K562 (cell line): ENCODE measurements at regions not wholly inside any gene's neighbourhood (a gene's known extent, or its start where the extent isn't known, plus 50 kb on each side); places are given as distances from the start of the nearest gene placed in this dataset.

Source experiments
- ATAC-seq: fragments of 200-7000 bp; cut with Tn5 transposase; 3 replicates; pipeline ENCODE4 v1.9.1; 2020; ENCODE audit warnings: moderate library complexity
- BruUV-seq: library from RNA; stranded (reverse); fragments of 400-500 nt; replicated peaks from 2 replicates; lab custom pipeline; 2021; lab: Mats Ljungman, UMichigan
- CTCF ChIA-PET: fragments of 300-600 bp; formaldehyde crosslinking; extraction: SDS; loops from one replicate; lab custom pipeline; 2021; ENCODE audit warnings: low intra/inter-chr PET ratio; lab: Yijun Ruan, JAX
- POLR2A ChIA-PET: fragments of 300-600, 350-650 bp; sonication (Branson Sonifier 250); formaldehyde crosslinking; extraction: SDS; loops from one replicate; lab custom pipeline; 2021; ENCODE audit warnings: antibody characterized with exemption, inconsistent platforms; lab: Yijun Ruan, JAX
- DNase-seq, 4 experiments: peaks; one replicate each; pipeline versions ENCODE4 v3.0.0 to v3.0.0-alpha.2; 2011 to 2018; ENCODE audit warnings: low spot score in 3 of 4, mixed read lengths in 3 of 4; ENCODE audit errors: extremely low read depth in 1 of 4
- FAIRE-seq: peaks from 2 replicates; lab custom pipeline; 2011; peaks lifted over from hg19 to GRCh38; lab: Jason Lieb, UNC
- H2AFZ ChIP-seq: 2 replicates; pipeline ENCODE4 v1.6.0; 2011; ENCODE audit warnings: low read depth, low read length, control low read depth, inconsistent platforms
- H3K27ac ChIP-seq: fragments of 200-600 bp; 3 replicates; pipeline ENCODE4 v1.8.0; 2011; ENCODE audit warnings: low read depth, mild to moderate bottlenecking, control low read depth, inconsistent platforms, low read length, moderate library complexity, mixed read lengths; ENCODE audit errors: extremely low read depth
- H3K27me3 ChIP-seq, 2 experiments: fragments of 300-600 bp in 1 of 2; 2 replicates in 1 of 2; 3 replicates in 1 of 2; pipeline versions ENCODE4 v1.6.0 to v1.8.0; 2011; ENCODE audit warnings: inconsistent platforms in 2 of 2, low read length in 2 of 2, mild to moderate bottlenecking in 1 of 2, mixed read lengths in 1 of 2, moderate library complexity in 1 of 2; ENCODE audit not compliant: control insufficient read depth in 2 of 2, insufficient read depth in 2 of 2
- H3K36me3 ChIP-seq: fragments of 300-600 bp; 3 replicates; pipeline ENCODE4 v1.8.0; 2011; ENCODE audit warnings: mild to moderate bottlenecking, low read length, inconsistent platforms; ENCODE audit not compliant: control insufficient read depth, insufficient read depth
- H3K4me1 ChIP-seq, 2 experiments: fragments of 200-600 bp in 1 of 2; replicated peaks in 1 of 2; 2 replicates in 1 of 2; 3 replicates in 1 of 2; pipeline versions ENCODE4 v1.5.1 to v1.8.0; 2011; ENCODE audit warnings: inconsistent platforms in 2 of 2, low read length in 2 of 2, mild to moderate bottlenecking in 1 of 2, mixed read lengths in 1 of 2, moderate library complexity in 1 of 2; ENCODE audit not compliant: control insufficient read depth in 2 of 2, insufficient read depth in 2 of 2
- H3K4me2 ChIP-seq: 2 replicates; pipeline ENCODE4 v1.6.1; 2011; ENCODE audit warnings: low read length, control low read depth, inconsistent platforms, mixed read lengths; ENCODE audit not compliant: insufficient read depth
- H3K4me3 ChIP-seq: fragments of 200-600 bp; sonication (generic), shearing (Covaris generic); 2 replicates; pipeline ENCODE4 v1.5.1; 2016; ENCODE audit warnings: control low read depth, inconsistent platforms
- H3K79me2 ChIP-seq: fragments of 200-600 bp; 3 replicates; pipeline ENCODE4 v1.8.0; 2011; ENCODE audit warnings: low read length, inconsistent platforms; ENCODE audit not compliant: control insufficient read depth, insufficient read depth
- H3K9ac ChIP-seq, 2 experiments: 2 replicates each; pipeline versions ENCODE4 v1.6.0 to v1.6.1; 2011; ENCODE audit warnings: low read depth in 2 of 2, low read length in 2 of 2, control low read depth in 1 of 2, inconsistent platforms in 1 of 2, mild to moderate bottlenecking in 1 of 2, mixed read lengths in 1 of 2; ENCODE audit not compliant: insufficient read depth in 1 of 2
- H3K9me1 ChIP-seq: one replicate; pipeline ENCODE4 v1.6.0; 2011; ENCODE audit warnings: inconsistent platforms, mild to moderate bottlenecking, low read length, moderate library complexity; ENCODE audit not compliant: control insufficient read depth, insufficient read depth
- H3K9me3 ChIP-seq: replicated peaks from 2 replicates; pipeline ENCODE4 v1.5.1; 2011; ENCODE audit warnings: low read depth, low read length, inconsistent platforms; ENCODE audit not compliant: control insufficient read depth, insufficient read depth
- H4K20me1 ChIP-seq: replicated peaks from 2 replicates; pipeline ENCODE4 v1.6.1; 2011; ENCODE audit warnings: low read length, inconsistent platforms, mixed read lengths; ENCODE audit not compliant: control insufficient read depth, insufficient read depth
- ELK1 ChIP-seq: sonication (generic); formaldehyde crosslinking; IDR thresholded peaks from 2 replicates; pipeline ENCODE4 v1.8.1; 2022; ENCODE audit warnings: missing genetic modification reagents
- FUS ChIP-seq: fragments of 200-400 bp; formaldehyde crosslinking; optimal IDR thresholded peaks from 2 replicates; pipeline ENCODE3; 2017; ENCODE audit warnings: low read depth, low read length
- HDAC2 ChIP-seq: fragments of 450-650 bp; IDR thresholded peaks from 2 replicates; pipeline ENCODE4 v1.6.1; 2016; ENCODE audit warnings: mild to moderate bottlenecking
- HLTF ChIP-seq: fragments of 450-650 bp; IDR thresholded peaks from 2 replicates; pipeline ENCODE4 v1.6.1; 2016
- KDM1A ChIP-seq, 2 experiments: fragments of 450-650 bp; IDR thresholded peaks; 2 replicates each; pipeline ENCODE4 v1.6.1; 2016; ENCODE audit warnings: mild to moderate bottlenecking in 2 of 2
- MCM2 ChIP-seq: fragments of 450-650 bp; IDR thresholded peaks from 2 replicates; pipeline ENCODE4 v1.6.1; 2017; ENCODE audit warnings: low read depth, mild to moderate bottlenecking
- NCOR1 ChIP-seq: fragments of 450-650 bp; IDR thresholded peaks from 2 replicates; pipeline ENCODE4 v1.6.1; 2016; ENCODE audit warnings: mild to moderate bottlenecking, moderate library complexity
- RBM17 ChIP-seq: fragments of 200-400 bp; formaldehyde crosslinking; IDR thresholded peaks from 2 replicates; pipeline ENCODE4 v1.6.1; 2017; ENCODE audit warnings: low read depth, mild to moderate bottlenecking, low read length, borderline replicate concordance
- SMC3 ChIP-seq: conservative IDR thresholded peaks from 2 replicates; pipeline ENCODE4 v1.6.1; 2011; ENCODE audit warnings: low read depth, low read length, improper control_type of control experiment; ENCODE audit not compliant: insufficient read depth
- ZMIZ1 ChIP-seq, 2 experiments: fragments of 150-350 bp in 1 of 2; IDR thresholded peaks; 2 replicates each; pipeline ENCODE4 v1.6.1; 2012 to 2016; ENCODE audit warnings: low read depth in 2 of 2, low read length in 2 of 2, mild to moderate bottlenecking in 1 of 2, moderate library complexity in 1 of 2
- ZNF133 ChIP-seq: fragments of 250-450 bp; sonication (Bioruptor Pico); IDR thresholded peaks from 2 replicates; pipeline ENCODE4 v1.4.0; 2020; ENCODE audit warnings: mild to moderate bottlenecking
- WGBS: fragments of 100-300 bp; shearing (Covaris generic); methylation state at CpG from one replicate; pipeline ENCODE4 v1.1.6; 2016; ENCODE audit warnings: low coverage, mixed read lengths; ENCODE audit not compliant: insufficient coverage; ENCODE audit errors: missing lambda C conversion rate; 5-methylcytosine and 5-hydroxymethylcytosine counted together
- in situ Hi-C: fragments of 300-500 bp; cut with MboI; formaldehyde crosslinking; loops from 4 replicates; pipeline ENCODE4 v1.15.0; 2018; ENCODE audit warnings: inconsistent platforms, mixed read lengths
- intact Hi-C: fragments of 100-400 bp; cut with micrococcal nuclease; formaldehyde crosslinking; loops from 2 replicates; pipeline ENCODE4 v1.14.2; 2022
- TF ChIP-seq, protein P1 (sequence below): fragments of 200-800 bp; sonication (Bioruptor generic); IDR thresholded peaks from 2 replicates; pipeline ENCODE4 v1.6.1; 2017; ENCODE audit warnings: missing genetic modification characterization, missing compliant biosample characterization

DNA sequence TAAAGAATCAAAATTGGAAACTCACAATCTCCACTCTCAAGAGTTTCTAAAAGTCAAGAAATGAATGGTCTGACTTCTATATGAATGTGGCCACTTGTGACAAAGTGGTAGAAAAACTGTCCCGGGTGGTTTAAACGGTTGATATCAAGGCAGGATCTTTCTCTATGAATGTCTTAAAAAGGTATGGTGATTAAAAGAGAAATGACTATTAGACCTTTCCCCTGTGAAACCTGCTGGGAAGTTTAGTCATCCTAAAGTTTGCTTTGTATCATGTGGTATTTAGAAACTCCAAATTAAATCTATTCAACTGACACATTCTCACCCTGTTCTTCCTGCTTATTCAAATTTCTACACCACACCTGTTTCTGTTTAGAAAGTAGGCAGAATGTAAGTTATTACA, 492.5 kb downstream of the XPNPEP1 start (continued):
- no peak for TF ChIP-seq FUS

GRCh38 chr10:109430043-109430760, 493.1 kb downstream of the XPNPEP1 start:
- no peak overlapping the region for H3K9ac ChIP-seq
- CTCF ChIA-PET: no interaction called here
- in situ Hi-C loops (no loop called here), intact Hi-C loops (no loop called here)
- POLR2A ChIA-PET: no interaction called here
- DNase-seq: no peak
- no peak for FAIRE-seq
- no TSS peak for BruUV-seq
- TF ChIP-seq RBM17 (no peak), ZNF133 (no peak), NCOR1 (no peak), KDM1A (IDR thresholded peaks at IDR 0.05) (no peak), HLTF (no peak), HDAC2 (no peak), ZMIZ1 (IDR thresholded peaks at IDR 0.05; ENCODE audit: low read depth in 2 of 2, low read length in 2 of 2) (no peak), ELK1 (CRISPR knock-in tag) (no peak), MCM2 (no peak), SMC3 (no peak)
- TF ChIP-seq, protein P1, sequence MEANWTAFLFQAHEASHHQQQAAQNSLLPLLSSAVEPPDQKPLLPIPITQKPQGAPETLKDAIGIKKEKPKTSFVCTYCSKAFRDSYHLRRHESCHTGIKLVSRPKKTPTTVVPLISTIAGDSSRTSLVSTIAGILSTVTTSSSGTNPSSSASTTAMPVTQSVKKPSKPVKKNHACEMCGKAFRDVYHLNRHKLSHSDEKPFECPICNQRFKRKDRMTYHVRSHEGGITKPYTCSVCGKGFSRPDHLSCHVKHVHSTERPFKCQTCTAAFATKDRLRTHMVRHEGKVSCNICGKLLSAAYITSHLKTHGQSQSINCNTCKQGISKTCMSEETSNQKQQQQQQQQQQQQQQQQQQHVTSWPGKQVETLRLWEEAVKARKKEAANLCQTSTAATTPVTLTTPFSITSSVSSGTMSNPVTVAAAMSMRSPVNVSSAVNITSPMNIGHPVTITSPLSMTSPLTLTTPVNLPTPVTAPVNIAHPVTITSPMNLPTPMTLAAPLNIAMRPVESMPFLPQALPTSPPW (CRISPR knock-in tag): no peak
- no peaks in the 10 kb centered on the region for H3K36me3 ChIP-seq
- H3K4me2 ChIP-seq: no peak overlapping the region
- no peak overlapping the region for H3K4me3 ChIP-seq
- H2AFZ ChIP-seq: no peak overlapping the region
- no peak for ATAC-seq
- H3K27ac ChIP-seq: no peak overlapping the region
- H3K27me3 ChIP-seq: no peaks in the 10 kb centered on the region
- H3K9me1 ChIP-seq: no peaks in the 10 kb centered on the region
- WGBS: 0% methylated on average over 6 of the region's 6 CpGs
- no peaks in the 10 kb centered on the region for H3K9me3 ChIP-seq
- no peaks in the 10 kb centered on the region for H4K20me1 ChIP-seq
- no peaks in the 10 kb centered on the region for H3K4me1 ChIP-seq
- no peaks in the 10 kb centered on the region for H3K79me2 ChIP-seq
